HepG2 (cell line): ENCODE measurements at regions not wholly inside any gene's neighbourhood (a gene's known extent, or its start where the extent isn't known, plus 50 kb on each side); places are given as distances from the start of the nearest gene placed in this dataset.

Experiments used
- ATAC-seq: fragments of 200-7000 bp; cut with Tn5 transposase; 3 replicates; pipeline ENCODE4 v1.9.1; 2020; ENCODE audit warnings: mild to moderate bottlenecking, moderate library complexity
- BruUV-seq: library from RNA; stranded (reverse); fragments of 400-500 nt; replicated peaks from 2 replicates; lab custom pipeline; 2021; lab: Mats Ljungman, UMichigan
- CTCF ChIA-PET: fragments of 300-600 bp; formaldehyde crosslinking; extraction: SDS; loops from one replicate; lab custom pipeline; 2021; ENCODE audit warnings: low total read pairs, inconsistent platforms, low intra/inter-chr PET ratio; lab: Yijun Ruan, JAX
- POLR2A ChIA-PET: fragments of 350-600 bp; sonication (Branson Sonifier 250); formaldehyde crosslinking; loops from one replicate; lab custom pipeline; 2020; ENCODE audit warnings: antibody characterized with exemption, inconsistent platforms; lab: Yijun Ruan, JAX
- DNase-seq: peaks from one replicate; pipeline ENCODE4 v3.0.0-alpha.2; 2015; ENCODE audit warnings: low spot score
- FAIRE-seq: peaks from 3 replicates; lab custom pipeline; 2011; peaks lifted over from hg19 to GRCh38; lab: Jason Lieb, UNC
- H2AFZ ChIP-seq: one replicate; pipeline ENCODE4 v1.6.1; 2011; ENCODE audit warnings: low read length, inconsistent platforms
- H3K27ac ChIP-seq: fragments of 300-600 bp; 3 replicates; pipeline ENCODE4 v1.8.0; 2011; ENCODE audit warnings: mixed run types, mild to moderate bottlenecking, mixed read lengths, low read length, inconsistent platforms; ENCODE audit not compliant: insufficient read depth; ENCODE audit errors: extremely low read length
- H3K27me3 ChIP-seq, 2 experiments: fragments of 200-600 bp in 1 of 2; 2 replicates in 1 of 2; 3 replicates in 1 of 2; pipeline versions ENCODE4 v1.6.0 to v1.8.0; 2011; ENCODE audit warnings: low read length in 2 of 2, mild to moderate bottlenecking in 2 of 2, moderate library complexity in 2 of 2, inconsistent platforms in 1 of 2; ENCODE audit not compliant: insufficient read depth in 2 of 2, control insufficient read depth in 1 of 2
- H3K36me3 ChIP-seq, 2 experiments: fragments of 200-600 bp in 1 of 2; replicated peaks in 1 of 2; 2 replicates in 1 of 2; 3 replicates in 1 of 2; pipeline versions ENCODE4 v1.5.1 to v1.8.0; 2011; ENCODE audit warnings: low read length in 2 of 2, inconsistent platforms in 1 of 2; ENCODE audit not compliant: insufficient read depth in 2 of 2, control insufficient read depth in 1 of 2
- H3K4me1 ChIP-seq: 2 replicates; pipeline ENCODE4 v1.5.1; 2012; ENCODE audit warnings: low read length, inconsistent platforms; ENCODE audit not compliant: insufficient read depth
- H3K4me2 ChIP-seq: 2 replicates; pipeline ENCODE4 v1.6.0; 2011; ENCODE audit warnings: low read depth, low read length, inconsistent platforms
- H3K4me3 ChIP-seq, 3 experiments: fragments of 200-600 bp in 1 of 3; sonication (generic), shearing (Covaris generic) in 1 of 3; replicated peaks in 1 of 3; 2 replicates each; pipeline ENCODE4 v1.5.1; 2011 to 2016; ENCODE audit warnings: low read length in 3 of 3, inconsistent platforms in 2 of 3, low read depth in 2 of 3, mild to moderate bottlenecking in 2 of 3, control low read depth in 1 of 3, mixed read lengths in 1 of 3; ENCODE audit not compliant: insufficient read depth in 1 of 3
- H3K79me2 ChIP-seq: one replicate; pipeline ENCODE4 v1.6.1; 2011; ENCODE audit warnings: low read length, inconsistent platforms; ENCODE audit not compliant: insufficient read depth
- H3K9ac ChIP-seq: 2 replicates; pipeline ENCODE4 v1.6.0; 2011; ENCODE audit warnings: mild to moderate bottlenecking, low read depth, low read length, inconsistent platforms; ENCODE audit not compliant: insufficient read depth
- H3K9me3 ChIP-seq: 2 replicates; pipeline ENCODE4 v1.5.1; 2012; ENCODE audit warnings: mild to moderate bottlenecking, low read length
- H4K20me1 ChIP-seq: 2 replicates; pipeline ENCODE4 v1.6.0; 2011; ENCODE audit warnings: inconsistent platforms, mild to moderate bottlenecking, low read length, moderate library complexity; ENCODE audit not compliant: insufficient read depth
- GATA4 ChIP-seq: sonication (generic); IDR thresholded peaks from 2 replicates; pipeline ENCODE4 v1.6.1; 2016; ENCODE audit warnings: antibody characterized with exemption, low read depth, borderline replicate concordance
- KMT2A ChIP-seq: sonication (generic); formaldehyde crosslinking; IDR thresholded peaks from 2 replicates; pipeline ENCODE4 v1.4.0; 2020; ENCODE audit warnings: missing genetic modification reagents
- POGZ ChIP-seq: sonication (generic); formaldehyde crosslinking; IDR thresholded peaks from 2 replicates; pipeline ENCODE4 v1.4.0; 2020; ENCODE audit warnings: mild to moderate bottlenecking, missing genetic modification reagents
- TOE1 ChIP-seq: sonication (generic); formaldehyde crosslinking; IDR thresholded peaks from 2 replicates; pipeline ENCODE4 v1.4.0; 2020; ENCODE audit warnings: mild to moderate bottlenecking, missing genetic modification reagents
- ZNF143 ChIP-seq: sonication (generic); formaldehyde crosslinking; IDR thresholded peaks from 2 replicates; pipeline ENCODE4 v1.4.0; 2020; ENCODE audit warnings: missing genetic modification reagents
- ZNF317 ChIP-seq: sonication (generic); formaldehyde crosslinking; IDR thresholded peaks from 2 replicates; pipeline ENCODE4 v1.5.0; 2020; ENCODE audit warnings: mild to moderate bottlenecking, missing genetic modification reagents
- ZNF367 ChIP-seq: sonication (generic); formaldehyde crosslinking; IDR thresholded peaks from 2 replicates; pipeline ENCODE4 v1.4.0; 2020; ENCODE audit warnings: missing genetic modification reagents, borderline replicate concordance
- ZNF543 ChIP-seq: sonication (generic); formaldehyde crosslinking; IDR thresholded peaks from 2 replicates; pipeline ENCODE4 v1.4.0; 2020; ENCODE audit warnings: mild to moderate bottlenecking, missing genetic modification reagents
- ZNF564 ChIP-seq: sonication (generic); formaldehyde crosslinking; IDR thresholded peaks from 2 replicates; pipeline ENCODE4 v1.8.1; 2023; ENCODE audit warnings: mild to moderate bottlenecking, missing genetic modification reagents
- ZNF766 ChIP-seq: sonication (generic); formaldehyde crosslinking; IDR thresholded peaks from 2 replicates; pipeline ENCODE4 v1.5.0; 2020; ENCODE audit warnings: missing genetic modification reagents, borderline replicate concordance
- WGBS: methylation state at CpG from one replicate; pipeline ENCODE4 v1.1.6; 2017; ENCODE audit warnings: low lambda C conversion rate; 5-methylcytosine and 5-hydroxymethylcytosine counted together
- in situ Hi-C: cut with HindIII; loops from 2 replicates; pipeline ENCODE4 v1.10.0; 2017; ENCODE audit warnings: low pct_unique_long_range_greater_than_20kb; ENCODE audit not compliant: extremely low pct_ligation_motif_present
- intact Hi-C: fragments of 100-400 bp; cut with micrococcal nuclease; formaldehyde crosslinking; loops from one replicate; pipeline ENCODE4 v1.10.0; 2022; ENCODE audit not compliant: unreplicated experiment
- TF ChIP-seq, protein P1 (sequence below): sonication (generic); formaldehyde crosslinking; IDR thresholded peaks from 2 replicates; pipeline ENCODE4 v1.4.0; 2020; ENCODE audit warnings: missing genetic modification reagents
- TF ChIP-seq, protein P2 (sequence below): sonication (generic); formaldehyde crosslinking; conservative IDR thresholded peaks from 2 replicates; pipeline ENCODE4 v1.8.0; 2022; ENCODE audit warnings: mild to moderate bottlenecking, moderate library complexity, missing genetic modification reagents
- TF ChIP-seq, protein P3 (sequence below): IDR thresholded peaks from 2 replicates; pipeline ENCODE4 v1.6.1; 2016; ENCODE audit warnings: mild to moderate bottlenecking, missing biosample characterization, missing genetic modification reagents
- TF ChIP-seq, protein P4 (sequence below): IDR thresholded peaks from 2 replicates; pipeline ENCODE4 v1.6.1; 2016; ENCODE audit warnings: missing compliant biosample characterization, missing genetic modification reagents, borderline replicate concordance

DNA sequence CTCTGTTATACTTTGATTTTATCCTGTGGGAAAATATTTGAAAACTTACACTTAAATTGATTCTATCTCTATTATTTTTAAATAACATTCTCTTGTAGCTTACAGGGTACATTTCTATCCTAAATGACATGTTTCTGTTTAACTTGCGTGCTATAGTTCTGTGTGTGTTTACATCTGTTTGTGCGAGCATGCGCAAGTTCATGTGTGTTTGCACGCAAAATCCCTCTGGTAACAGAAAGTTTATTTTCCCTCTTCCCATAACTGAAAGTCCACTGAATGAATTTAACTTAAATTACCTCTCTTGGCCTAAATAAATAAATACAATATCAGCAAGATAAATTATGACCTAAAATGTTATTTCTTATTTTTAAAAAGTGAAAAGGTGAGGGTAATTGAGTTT is 117.3 kb upstream of the NEO1 start (continued):
- no peak for TF ChIP-seq GATA4
- TF ChIP-seq, protein P1, sequence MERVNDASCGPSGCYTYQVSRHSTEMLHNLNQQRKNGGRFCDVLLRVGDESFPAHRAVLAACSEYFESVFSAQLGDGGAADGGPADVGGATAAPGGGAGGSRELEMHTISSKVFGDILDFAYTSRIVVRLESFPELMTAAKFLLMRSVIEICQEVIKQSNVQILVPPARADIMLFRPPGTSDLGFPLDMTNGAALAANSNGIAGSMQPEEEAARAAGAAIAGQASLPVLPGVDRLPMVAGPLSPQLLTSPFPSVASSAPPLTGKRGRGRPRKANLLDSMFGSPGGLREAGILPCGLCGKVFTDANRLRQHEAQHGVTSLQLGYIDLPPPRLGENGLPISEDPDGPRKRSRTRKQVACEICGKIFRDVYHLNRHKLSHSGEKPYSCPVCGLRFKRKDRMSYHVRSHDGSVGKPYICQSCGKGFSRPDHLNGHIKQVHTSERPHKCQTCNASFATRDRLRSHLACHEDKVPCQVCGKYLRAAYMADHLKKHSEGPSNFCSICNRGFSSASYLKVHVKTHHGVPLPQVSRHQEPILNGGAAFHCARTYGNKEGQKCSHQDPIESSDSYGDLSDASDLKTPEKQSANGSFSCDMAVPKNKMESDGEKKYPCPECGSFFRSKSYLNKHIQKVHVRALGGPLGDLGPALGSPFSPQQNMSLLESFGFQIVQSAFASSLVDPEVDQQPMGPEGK (CRISPR knock-in tag) = no peak

DNA sequence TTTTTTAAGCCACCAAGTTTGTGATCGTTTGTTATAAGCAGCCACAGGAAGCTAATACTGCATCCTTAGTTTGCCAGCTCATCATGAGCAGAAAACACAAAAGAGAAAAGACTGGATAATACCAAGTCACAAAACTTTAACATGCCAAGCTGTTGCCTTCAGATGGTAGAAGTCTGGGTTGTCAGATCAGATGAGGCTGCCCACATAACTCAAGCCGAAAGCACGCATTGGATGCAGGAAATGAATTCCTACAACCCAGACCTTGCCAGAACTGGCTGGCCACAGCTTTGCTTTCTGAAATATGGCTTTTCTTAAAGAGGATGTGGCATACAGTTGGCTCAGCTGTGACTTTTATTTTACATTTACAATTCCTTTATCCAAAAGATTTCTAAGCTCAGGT is 118.3 kb upstream of the NEO1 start:
- ATAC-seq = no peak
- H3K4me2 ChIP-seq = no peak overlapping the region
- no peaks in the 10 kb centered on the region for H3K36me3 ChIP-seq
- TF ChIP-seq KMT2A (CRISPR knock-in tag) (no peak), TOE1 (CRISPR knock-in tag) (no peak), ZNF543 (CRISPR knock-in tag) (no peak), ZNF367 (CRISPR knock-in tag) (no peak), ZNF564 (CRISPR knock-in tag) (no peak), POGZ (no peak), ZNF317 (CRISPR knock-in tag) (no peak), ZNF766 (no peak), ZNF143 (CRISPR knock-in tag) (no peak)
- TF ChIP-seq, protein P2, sequence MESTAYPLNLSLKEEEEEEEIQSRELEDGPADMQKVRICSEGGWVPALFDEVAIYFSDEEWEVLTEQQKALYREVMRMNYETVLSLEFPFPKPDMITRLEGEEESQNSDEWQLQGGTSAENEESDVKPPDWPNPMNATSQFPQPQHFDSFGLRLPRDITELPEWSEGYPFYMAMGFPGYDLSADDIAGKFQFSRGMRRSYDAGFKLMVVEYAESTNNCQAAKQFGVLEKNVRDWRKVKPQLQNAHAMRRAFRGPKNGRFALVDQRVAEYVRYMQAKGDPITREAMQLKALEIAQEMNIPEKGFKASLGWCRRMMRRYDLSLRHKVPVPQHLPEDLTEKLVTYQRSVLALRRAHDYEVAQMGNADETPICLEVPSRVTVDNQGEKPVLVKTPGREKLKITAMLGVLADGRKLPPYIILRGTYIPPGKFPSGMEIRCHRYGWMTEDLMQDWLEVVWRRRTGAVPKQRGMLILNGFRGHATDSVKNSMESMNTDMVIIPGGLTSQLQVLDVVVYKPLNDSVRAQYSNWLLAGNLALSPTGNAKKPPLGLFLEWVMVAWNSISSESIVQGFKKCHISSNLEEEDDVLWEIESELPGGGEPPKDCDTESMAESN = no peak
- TF ChIP-seq, protein P3, sequence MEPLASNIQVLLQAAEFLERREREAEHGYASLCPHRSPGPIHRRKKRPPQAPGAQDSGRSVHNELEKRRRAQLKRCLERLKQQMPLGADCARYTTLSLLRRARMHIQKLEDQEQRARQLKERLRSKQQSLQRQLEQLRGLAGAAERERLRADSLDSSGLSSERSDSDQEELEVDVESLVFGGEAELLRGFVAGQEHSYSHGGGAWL = no peak
- TF ChIP-seq, protein P4, sequence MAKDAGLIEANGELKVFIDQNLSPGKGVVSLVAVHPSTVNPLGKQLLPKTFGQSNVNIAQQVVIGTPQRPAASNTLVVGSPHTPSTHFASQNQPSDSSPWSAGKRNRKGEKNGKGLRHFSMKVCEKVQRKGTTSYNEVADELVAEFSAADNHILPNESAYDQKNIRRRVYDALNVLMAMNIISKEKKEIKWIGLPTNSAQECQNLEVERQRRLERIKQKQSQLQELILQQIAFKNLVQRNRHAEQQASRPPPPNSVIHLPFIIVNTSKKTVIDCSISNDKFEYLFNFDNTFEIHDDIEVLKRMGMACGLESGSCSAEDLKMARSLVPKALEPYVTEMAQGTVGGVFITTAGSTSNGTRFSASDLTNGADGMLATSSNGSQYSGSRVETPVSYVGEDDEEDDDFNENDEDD (CRISPR knock-in tag) = no peak
- no peak for DNase-seq
- no peak for FAIRE-seq
- no TSS peak for BruUV-seq
- no peaks in the 10 kb centered on the region for H4K20me1 ChIP-seq
- H2AFZ ChIP-seq = no peak overlapping the region
- intact Hi-C loops (no loop called here), in situ Hi-C loops (no loop called here)
- no peak overlapping the region for H3K27ac ChIP-seq
- no peaks in the 10 kb centered on the region for H3K9me3 ChIP-seq
- 0% methylated on average over 3 of the region's 3 CpGs for WGBS
- CTCF ChIA-PET = no interaction called here
- H3K4me3 ChIP-seq = no peak overlapping the region
- H3K79me2 ChIP-seq = no peaks in the 10 kb centered on the region
- POLR2A ChIA-PET = no interaction called here
- no peaks in the 10 kb centered on the region for H3K4me1 ChIP-seq
- no peaks in the 10 kb centered on the region for H3K27me3 ChIP-seq
- no peak overlapping the region for H3K9ac ChIP-seq
